ENCODE measurements at regions not wholly inside any gene's neighbourhood (a gene's known extent, or its start where the extent isn't known, plus 50 kb on each side); places are given as distances from the start of the nearest gene placed in this dataset.
"Not testable (repeated sequence)": the region's sequence is repeated elsewhere in the genome, so short reads cannot be mapped to it uniquely, and the experiment has no call there.

DNA sequence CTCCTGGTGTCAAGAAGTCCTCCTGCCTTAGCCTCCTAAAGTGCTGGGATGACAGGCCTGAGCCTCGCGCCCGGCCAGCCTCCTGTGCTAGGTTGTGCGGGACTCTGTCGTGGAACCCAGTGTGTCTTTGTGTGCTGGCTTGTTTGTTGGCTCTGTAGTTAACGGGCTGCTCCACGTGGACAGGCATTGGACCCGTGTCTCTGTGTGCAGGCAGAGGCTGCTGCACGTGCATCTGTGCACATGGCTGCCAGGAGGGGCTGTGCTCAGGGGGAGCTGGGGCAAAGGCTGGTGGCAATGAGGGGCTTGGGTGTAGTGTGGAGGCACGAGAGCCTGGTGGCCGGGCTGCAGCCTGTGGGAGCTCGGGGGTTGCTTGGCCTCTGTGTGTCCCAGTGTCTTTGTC, 121.3 kb upstream of the ALDH3B2 start:
- DNase-seq (ENCODE audit: extremely low read depth, low read depth) = no peak
- no peak for TF ChIP-seq CTCF (IDR thresholded peaks at IDR 0.05; ENCODE audit: low read depth, low read length)

DNA sequence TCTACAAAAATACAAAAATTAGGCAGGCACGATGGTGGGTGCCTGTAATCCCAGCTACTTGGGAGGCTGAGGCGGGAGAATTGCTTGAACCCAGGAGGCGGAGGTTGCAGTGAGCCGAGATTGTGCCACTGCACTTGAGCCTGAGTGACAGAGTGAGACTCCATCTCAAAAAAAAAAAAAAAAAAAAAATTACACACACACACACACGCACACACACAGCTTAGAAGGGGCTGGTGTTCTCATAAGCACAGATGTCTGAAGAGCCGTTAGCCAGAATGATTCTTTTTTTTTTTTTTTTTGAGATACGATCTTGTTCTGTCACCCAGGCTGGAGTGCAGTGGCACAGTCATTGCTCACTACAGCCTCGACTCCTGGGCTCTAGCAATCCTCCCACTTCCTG, 119.3 kb upstream of the ALDH3B2 start:
- DNase-seq (ENCODE audit: extremely low read depth, low read depth) = not testable (repeated sequence)

GRCh38 chr11:67792273-67792990, 118.0 kb upstream of the ALDH3B2 start:
- TF ChIP-seq CTCF (IDR thresholded peaks at IDR 0.05; ENCODE audit: low read depth, low read length) = peak; percentile 34
- DNase-seq (ENCODE audit: extremely low read depth, low read depth) = not testable (repeated sequence)

DNA sequence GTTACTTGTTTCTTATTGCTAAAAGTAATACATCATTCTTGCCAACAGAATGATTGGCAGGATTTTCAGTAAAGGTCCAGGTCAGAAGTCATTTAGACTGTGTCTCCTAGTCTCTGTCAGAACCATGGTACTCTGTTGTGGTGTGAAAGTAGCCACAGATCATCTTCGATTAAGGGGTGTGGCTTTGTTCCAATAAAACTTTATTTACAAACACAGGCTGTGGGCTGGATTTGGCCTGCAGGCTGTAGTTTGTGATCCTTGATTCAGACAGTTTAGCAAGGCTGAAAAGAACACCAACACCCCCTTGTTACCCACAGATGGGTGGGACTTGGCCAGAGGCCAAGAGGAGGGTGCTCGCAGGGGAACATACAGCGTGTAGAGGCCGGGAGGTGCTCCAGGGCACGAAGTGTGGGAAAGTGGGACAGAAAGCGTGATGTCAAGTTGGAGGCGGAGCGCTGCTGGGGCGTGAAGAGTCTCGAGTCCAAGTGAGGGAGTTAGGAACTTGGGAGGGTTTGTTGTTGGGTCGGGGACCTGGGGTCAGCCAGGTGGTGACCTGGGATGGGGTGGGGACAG, 117.3 kb upstream of the ALDH3B2 start:
- not testable (repeated sequence) for DNase-seq (ENCODE audit: extremely low read depth, low read depth)

GRCh38 chr11:67788341-67788695, 113.9 kb upstream of the ALDH3B2 start:
- DNase-seq (ENCODE audit: extremely low read depth, low read depth) = not testable (repeated sequence)

- not testable (repeated sequence) for DNase-seq (ENCODE audit: extremely low read depth, low read depth)
These were observed 113.4 kb upstream of the ALDH3B2 start for GRCh38 chr11:67787681-67788340.

DNA sequence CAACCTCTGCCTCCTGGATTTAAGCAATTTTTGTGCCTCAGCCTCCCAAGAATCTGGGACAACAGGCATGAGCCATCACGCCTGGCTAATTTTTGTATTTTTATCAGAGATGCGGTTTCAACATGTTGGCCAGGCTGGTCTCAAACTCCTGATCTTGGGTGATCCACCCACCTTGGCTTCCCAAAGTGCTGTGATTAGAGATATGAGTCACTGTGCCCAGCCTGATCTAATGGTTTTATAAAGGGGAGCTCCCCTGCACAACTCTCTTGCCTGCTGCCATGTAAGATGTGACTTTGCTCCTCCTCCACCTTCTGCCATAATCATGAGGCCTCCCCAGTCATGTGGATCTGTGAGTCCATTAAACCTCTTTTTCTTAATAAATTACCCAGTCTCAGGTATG, 107.5 kb upstream of the ALDH3B2 start:
- DNase-seq (ENCODE audit: extremely low read depth, low read depth) = not testable (repeated sequence)

DNA sequence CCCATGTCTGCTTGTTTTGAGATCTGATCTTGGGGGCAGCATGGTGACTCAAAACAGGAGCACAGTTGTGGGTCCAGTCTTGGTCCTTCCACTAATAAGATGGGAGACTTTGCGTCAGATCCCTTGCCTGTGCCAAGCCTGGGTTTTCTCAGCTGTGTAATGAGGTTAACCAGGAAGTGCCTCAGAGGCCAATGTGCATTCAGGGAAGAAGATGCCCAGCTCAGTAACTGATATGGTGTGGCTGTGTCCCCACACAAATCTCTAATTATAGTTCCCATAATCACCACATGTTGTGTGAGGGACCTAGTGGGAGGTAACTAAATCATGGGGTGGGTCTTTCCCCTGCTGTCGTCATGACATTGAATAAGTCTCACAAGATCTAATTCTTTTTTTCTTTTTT, 107.1 kb upstream of the ALDH3B2 start:
- DNase-seq (ENCODE audit: extremely low read depth, low read depth) = not testable (repeated sequence)

DNA sequence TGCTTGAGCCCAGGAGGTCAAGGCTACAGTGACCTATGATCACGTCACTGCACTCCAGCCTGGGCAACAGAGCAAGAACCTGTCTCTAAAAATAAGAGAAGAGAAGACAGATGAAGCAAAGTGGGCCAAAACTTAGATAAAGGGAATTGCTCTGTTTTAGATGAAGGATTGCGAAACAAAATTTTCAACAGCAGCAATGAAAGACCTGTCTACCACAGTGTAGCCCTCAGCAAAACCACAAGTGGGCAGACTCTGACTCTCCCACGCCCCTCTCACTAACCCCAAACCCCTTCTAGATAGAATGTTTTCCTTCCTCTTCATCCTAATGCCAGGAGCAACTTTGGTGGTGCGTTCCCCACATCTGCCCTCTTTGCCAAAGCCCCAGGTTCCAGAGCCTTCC, 105.6 kb upstream of the ALDH3B2 start:
- TF ChIP-seq CTCF (IDR thresholded peaks at IDR 0.05; ENCODE audit: low read depth, low read length) = no peak
- no peak for DNase-seq (ENCODE audit: extremely low read depth, low read depth)

DNA sequence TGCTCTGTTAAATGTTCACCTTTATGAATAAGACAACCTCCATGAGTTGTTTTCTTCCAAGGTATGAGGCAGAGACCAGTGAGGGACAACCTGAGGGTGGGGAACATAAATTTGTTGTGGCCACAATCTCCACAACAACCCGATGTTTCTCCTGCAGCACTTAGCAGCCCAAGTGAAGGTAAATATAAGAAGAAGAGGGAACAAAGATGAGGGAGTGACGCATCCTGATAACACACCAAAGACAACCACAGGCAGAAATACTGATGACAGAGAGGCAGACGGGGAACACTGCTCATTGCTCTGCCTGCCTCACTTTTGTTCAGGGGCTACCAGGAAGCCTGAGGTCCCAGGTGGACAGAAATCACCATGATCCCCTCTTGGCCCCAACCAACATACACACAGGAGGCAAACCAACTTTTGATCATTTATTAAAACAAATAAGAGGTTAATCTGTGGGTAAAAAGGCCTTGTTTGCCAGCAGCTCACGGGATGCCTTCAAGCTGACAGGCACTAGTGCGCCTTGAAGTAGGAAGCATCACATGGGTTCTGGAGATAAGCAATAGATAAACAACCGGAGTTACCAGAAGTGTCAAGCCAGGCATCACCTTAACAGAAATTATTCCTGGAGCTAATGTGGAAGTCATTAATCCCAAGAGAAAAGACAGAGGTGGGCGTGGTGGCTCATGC, 104.9 kb upstream of the ALDH3B2 start:
- not testable (repeated sequence) for DNase-seq (ENCODE audit: extremely low read depth, low read depth)

GRCh38 chr11:67776852-67777520, 102.6 kb upstream of the ALDH3B2 start:
- TF ChIP-seq CTCF (IDR thresholded peaks at IDR 0.05; ENCODE audit: low read depth, low read length) = no peak
- no peak for DNase-seq (ENCODE audit: extremely low read depth, low read depth)

DNA sequence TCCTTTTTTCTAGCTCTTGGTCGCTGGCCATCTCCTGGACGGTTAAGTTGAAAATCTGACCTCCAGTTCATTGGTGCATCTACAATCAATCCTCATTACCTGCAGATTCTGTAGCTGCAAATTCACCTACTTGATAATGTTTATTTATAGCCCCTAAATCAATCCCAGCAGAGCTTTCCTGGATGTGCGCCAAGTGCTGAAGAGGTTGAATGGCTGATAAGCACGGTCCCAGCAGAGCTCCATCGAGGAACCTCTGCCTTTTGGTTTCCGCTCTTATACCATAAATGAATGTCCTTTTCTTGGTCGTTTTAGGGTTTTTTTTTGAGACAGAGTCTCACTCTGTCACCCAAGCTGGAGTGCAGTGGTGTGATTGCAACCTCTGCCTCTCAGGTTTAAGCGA, 99.8 kb upstream of the ALDH3B2 start:
- not testable (repeated sequence) for DNase-seq (ENCODE audit: extremely low read depth, low read depth)

- DNase-seq (ENCODE audit: extremely low read depth, low read depth) = not testable (repeated sequence)
These were observed 93.7 kb upstream of the ALDH3B2 start for GRCh38 chr11:67768001-67768730.

- DNase-seq (ENCODE audit: extremely low read depth, low read depth) = not testable (repeated sequence)
These were observed 86.8 kb upstream of the ALDH3B2 start for GRCh38 chr11:67761211-67761610.
